ENCODE measurements at regions not wholly inside any gene's neighbourhood (a gene's known extent, or its start where the extent isn't known, plus 50 kb on each side); places are given as distances from the start of the nearest gene placed in this dataset.
"Not testable (repeated sequence)": the region's sequence is repeated elsewhere in the genome, so short reads cannot be mapped to it uniquely, and the experiment has no call there.

- TF ChIP-seq CTCF (IDR thresholded peaks at IDR 0.05; ENCODE audit: insufficient read depth, low read depth, low read length); EZH2 (IDR thresholded peaks at IDR 0.05; ENCODE audit: insufficient read depth, low read length): not testable (repeated sequence)
These were observed 401.3 kb upstream of the NR5A2 start for GRCh38 chr1:199626228-199626627.

Measured in astrocyte (in vitro differentiated cells and primary cell).